HFFc6 (cell line): ENCODE measurements at regions not wholly inside any gene's neighbourhood (a gene's known extent, or its start where the extent isn't known, plus 50 kb on each side); places are given as distances from the start of the nearest gene placed in this dataset.
"Not testable (repeated sequence)": the region's sequence is repeated elsewhere in the genome, so short reads cannot be mapped to it uniquely, and the experiment has no call there.

Experiments used
- DNase-seq: peaks from one replicate; pipeline ENCODE4 v3.0.0-alpha.2; 2018
- H3K27ac Mint-ChIP-seq: 2 replicates; pipeline ENCODE4 v1.8.0; 2020; ENCODE audit warnings: mild to moderate bottlenecking, mixed read lengths
- H3K27me3 Mint-ChIP-seq: 2 replicates; pipeline ENCODE4 v1.8.0; 2021; ENCODE audit warnings: mild to moderate bottlenecking, moderate library complexity, mixed read lengths; ENCODE audit not compliant: insufficient read depth
- H3K36me3 Mint-ChIP-seq: 2 replicates; pipeline ENCODE4 v1.8.0; 2021; ENCODE audit warnings: low read depth, mixed read lengths
- H3K4me1 Mint-ChIP-seq: 2 replicates; pipeline ENCODE4 v1.8.0; 2020; ENCODE audit warnings: low read depth, mixed read lengths
- H3K4me3 Mint-ChIP-seq: 2 replicates; pipeline ENCODE4 v1.8.0; 2020; ENCODE audit warnings: mild to moderate bottlenecking, moderate library complexity, mixed read lengths
- H3K9me3 Mint-ChIP-seq: 2 replicates; pipeline ENCODE4 v1.8.0; 2020; ENCODE audit warnings: mild to moderate bottlenecking, mixed read lengths

- not testable (repeated sequence) for H3K4me1 Mint-ChIP-seq, H3K36me3 Mint-ChIP-seq, H3K4me3 Mint-ChIP-seq, H3K9me3 Mint-ChIP-seq, DNase-seq, H3K27me3 Mint-ChIP-seq, H3K27ac Mint-ChIP-seq
Observed at GRCh38 chr9:63328313-63328712, 1956.7 kb downstream of the FOXD4L5 start.

- H3K27me3 Mint-ChIP-seq, H3K4me3 Mint-ChIP-seq, H3K36me3 Mint-ChIP-seq, H3K27ac Mint-ChIP-seq, H3K9me3 Mint-ChIP-seq, H3K4me1 Mint-ChIP-seq, DNase-seq: not testable (repeated sequence)
Observed at GRCh38 chr9:63327211-63327610, 1957.8 kb downstream of the FOXD4L5 start.

GRCh38 chr9:63326665-63327064, 1958.3 kb downstream of the FOXD4L5 start:
- H3K4me3 Mint-ChIP-seq, H3K27me3 Mint-ChIP-seq, H3K27ac Mint-ChIP-seq, H3K9me3 Mint-ChIP-seq, DNase-seq, H3K4me1 Mint-ChIP-seq, H3K36me3 Mint-ChIP-seq: not testable (repeated sequence)

- not testable (repeated sequence) for DNase-seq, H3K4me3 Mint-ChIP-seq, H3K9me3 Mint-ChIP-seq, H3K27ac Mint-ChIP-seq, H3K27me3 Mint-ChIP-seq, H3K36me3 Mint-ChIP-seq, H3K4me1 Mint-ChIP-seq
Observed at GRCh38 chr9:63325696-63326095, 1959.3 kb downstream of the FOXD4L5 start.

- H3K9me3 Mint-ChIP-seq, H3K4me3 Mint-ChIP-seq, H3K36me3 Mint-ChIP-seq, H3K27ac Mint-ChIP-seq, H3K27me3 Mint-ChIP-seq, DNase-seq, H3K4me1 Mint-ChIP-seq: not testable (repeated sequence)
Observed at GRCh38 chr9:63318093-63318492, 1966.9 kb downstream of the FOXD4L5 start.

- not testable (repeated sequence) for H3K4me3 Mint-ChIP-seq, H3K27ac Mint-ChIP-seq, H3K27me3 Mint-ChIP-seq, H3K9me3 Mint-ChIP-seq, H3K4me1 Mint-ChIP-seq, H3K36me3 Mint-ChIP-seq, DNase-seq
Observed at GRCh38 chr9:63315387-63315786, 1969.6 kb downstream of the FOXD4L5 start.

- not testable (repeated sequence) for H3K27ac Mint-ChIP-seq, H3K27me3 Mint-ChIP-seq, H3K4me1 Mint-ChIP-seq, H3K36me3 Mint-ChIP-seq, DNase-seq, H3K4me3 Mint-ChIP-seq, H3K9me3 Mint-ChIP-seq
Observed at GRCh38 chr9:63296848-63297247, 1988.2 kb downstream of the FOXD4L5 start.

GRCh38 chr9:63296366-63296765, 1988.6 kb downstream of the FOXD4L5 start:
- not testable (repeated sequence) for H3K36me3 Mint-ChIP-seq, H3K27ac Mint-ChIP-seq, H3K9me3 Mint-ChIP-seq, H3K4me1 Mint-ChIP-seq, DNase-seq, H3K27me3 Mint-ChIP-seq, H3K4me3 Mint-ChIP-seq

- H3K9me3 Mint-ChIP-seq, H3K4me1 Mint-ChIP-seq, H3K27me3 Mint-ChIP-seq, H3K36me3 Mint-ChIP-seq, H3K27ac Mint-ChIP-seq, H3K4me3 Mint-ChIP-seq, DNase-seq: not testable (repeated sequence)
Observed at GRCh38 chr9:63289971-63290370, 1995.0 kb downstream of the FOXD4L5 start.
